ENCODE measurements at regions not wholly inside any gene's neighbourhood (a gene's known extent, or its start where the extent isn't known, plus 50 kb on each side); places are given as distances from the start of the nearest gene placed in this dataset.
A peak's percentile ranks its signal among the peaks of the same experiment; 100 is the strongest.

DNA sequence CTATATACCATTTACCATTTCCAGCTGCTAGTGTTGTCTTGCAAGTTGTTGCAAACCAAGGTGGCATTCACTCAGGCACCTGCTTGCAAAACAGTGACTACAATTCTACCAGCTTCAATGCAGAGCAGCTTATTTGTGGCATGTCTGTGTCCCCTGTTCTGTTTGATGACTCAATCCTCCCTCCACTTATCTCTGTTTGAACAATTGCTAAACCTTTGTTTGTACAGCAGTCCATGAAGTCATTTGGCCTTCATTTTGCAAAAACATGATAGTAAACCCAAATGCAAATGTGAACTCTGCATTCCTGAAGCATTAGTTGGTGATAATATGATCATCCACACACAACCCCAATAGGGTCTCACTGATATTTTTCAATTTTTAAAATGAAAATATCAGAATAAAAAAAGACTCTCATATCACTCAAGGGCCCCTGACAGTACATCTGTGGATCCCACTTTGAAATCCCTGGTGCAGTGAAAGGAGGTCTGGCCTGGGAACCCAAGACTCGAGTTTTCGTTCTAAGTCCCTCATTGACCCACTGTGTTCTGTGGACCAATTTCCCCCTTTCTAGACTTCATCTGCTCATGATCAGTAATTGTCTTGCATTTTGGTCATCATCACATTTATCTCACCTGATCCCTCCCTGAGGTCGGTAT lies 425.4 kb downstream of the RPS24 start:
- Mint-ChIP-seq H3K27ac (ENCODE audit: low read depth, unreplicated experiment) (no peak overlapping the region), H3K9me3 (ENCODE audit: unreplicated experiment) (no peaks in the 10 kb centered on the region), H3K4me3 (ENCODE audit: unreplicated experiment) (no peak overlapping the region), H3K27me3 (ENCODE audit: insufficient read depth, unreplicated experiment) (peaks cover 53% of the 10 kb centered on the region), H3K36me3 (ENCODE audit: insufficient read depth, unreplicated experiment) (no peaks in the 10 kb centered on the region), H3K4me1 (ENCODE audit: insufficient read depth, unreplicated experiment) (no peaks in the 10 kb centered on the region)
- no TSS peak for BruUV-seq (replicated peaks)
- intact Hi-C loops (cut with micrococcal nuclease), result no loop called here
- ChIA-PET CTCF (interaction anchor here (0.6 to 0.7 kb wide), 3 partner anchors 23 to 595 kb away, joined by 3 to 4 read pairs (median 4); no protein-coding TSS in a partner anchor), POLR2A (interaction anchor here (0.8 kb wide), 1 partner anchor 570 kb away, joined by 4 read pairs; no protein-coding TSS in a partner anchor)
- DNase-seq (ENCODE audit: unreplicated experiment), result peak; percentile 16
- TF ChIP-seq, protein P1, sequence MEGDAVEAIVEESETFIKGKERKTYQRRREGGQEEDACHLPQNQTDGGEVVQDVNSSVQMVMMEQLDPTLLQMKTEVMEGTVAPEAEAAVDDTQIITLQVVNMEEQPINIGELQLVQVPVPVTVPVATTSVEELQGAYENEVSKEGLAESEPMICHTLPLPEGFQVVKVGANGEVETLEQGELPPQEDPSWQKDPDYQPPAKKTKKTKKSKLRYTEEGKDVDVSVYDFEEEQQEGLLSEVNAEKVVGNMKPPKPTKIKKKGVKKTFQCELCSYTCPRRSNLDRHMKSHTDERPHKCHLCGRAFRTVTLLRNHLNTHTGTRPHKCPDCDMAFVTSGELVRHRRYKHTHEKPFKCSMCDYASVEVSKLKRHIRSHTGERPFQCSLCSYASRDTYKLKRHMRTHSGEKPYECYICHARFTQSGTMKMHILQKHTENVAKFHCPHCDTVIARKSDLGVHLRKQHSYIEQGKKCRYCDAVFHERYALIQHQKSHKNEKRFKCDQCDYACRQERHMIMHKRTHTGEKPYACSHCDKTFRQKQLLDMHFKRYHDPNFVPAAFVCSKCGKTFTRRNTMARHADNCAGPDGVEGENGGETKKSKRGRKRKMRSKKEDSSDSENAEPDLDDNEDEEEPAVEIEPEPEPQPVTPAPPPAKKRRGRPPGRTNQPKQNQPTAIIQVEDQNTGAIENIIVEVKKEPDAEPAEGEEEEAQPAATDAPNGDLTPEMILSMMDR (IDR thresholded peaks at IDR 0.05; ENCODE audit: unreplicated experiment), result no peak

DNA sequence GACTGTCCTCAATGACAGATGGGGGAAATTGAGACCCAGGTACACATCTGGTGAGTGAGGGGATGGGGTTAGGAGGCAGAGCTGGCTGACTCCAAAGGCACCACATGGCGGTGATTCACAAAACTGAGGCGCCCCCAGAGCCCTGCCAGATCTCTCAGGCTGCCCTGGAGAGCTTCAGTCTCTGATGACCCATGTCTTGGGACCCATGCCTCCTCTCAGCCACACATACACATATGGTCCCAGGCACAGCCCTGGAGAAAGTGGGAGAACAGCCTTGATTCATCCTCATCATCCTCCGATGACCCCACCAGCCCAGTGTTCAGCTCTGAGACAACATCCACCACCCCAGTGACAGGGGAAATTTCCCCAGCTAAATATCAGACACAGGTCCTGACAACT lies 426.0 kb downstream of the RPS24 start:
- H3K27ac Mint-ChIP-seq (ENCODE audit: low read depth, unreplicated experiment), result no peak overlapping the region
- BruUV-seq (replicated peaks), result no TSS peak
- TF ChIP-seq, protein P1 (IDR thresholded peaks at IDR 0.05; ENCODE audit: unreplicated experiment), result no peak
- DNase-seq (ENCODE audit: unreplicated experiment), result no peak
- no peak overlapping the region for H3K4me3 Mint-ChIP-seq (ENCODE audit: unreplicated experiment)
- H3K36me3 Mint-ChIP-seq (ENCODE audit: insufficient read depth, unreplicated experiment), result no peaks in the 10 kb centered on the region
- intact Hi-C loops (cut with micrococcal nuclease), result no loop called here
- ChIA-PET POLR2A (no interaction called here), CTCF (no interaction called here)
- H3K27me3 Mint-ChIP-seq (ENCODE audit: insufficient read depth, unreplicated experiment), result peaks cover 53% of the 10 kb centered on the region
- no peaks in the 10 kb centered on the region for H3K9me3 Mint-ChIP-seq (ENCODE audit: unreplicated experiment)
- H3K4me1 Mint-ChIP-seq (ENCODE audit: insufficient read depth, unreplicated experiment), result no peaks in the 10 kb centered on the region

DNA sequence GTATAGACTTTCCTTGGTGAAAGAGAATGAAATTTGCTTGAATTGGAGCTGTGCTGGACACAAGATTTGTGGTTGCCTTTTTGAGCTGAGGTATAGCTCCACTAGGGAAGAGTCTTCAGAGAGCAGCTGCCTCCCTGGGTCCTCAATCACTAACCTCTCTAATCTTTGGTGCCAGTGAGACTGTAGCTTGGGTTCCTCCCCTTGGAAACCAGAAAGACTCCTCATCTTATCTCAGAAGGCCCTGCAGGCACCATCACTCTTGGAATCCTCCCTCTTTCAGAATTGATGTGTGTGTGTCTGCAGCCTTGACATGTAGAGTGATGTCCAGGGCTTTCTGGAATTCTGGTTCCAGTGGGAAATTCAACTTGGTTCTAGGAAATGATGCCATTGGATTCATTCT lies 426.5 kb downstream of the RPS24 start:
- Mint-ChIP-seq H3K27ac (ENCODE audit: low read depth, unreplicated experiment) (no peak overlapping the region), H3K27me3 (ENCODE audit: insufficient read depth, unreplicated experiment) (peaks cover 50% of the 10 kb centered on the region), H3K9me3 (ENCODE audit: unreplicated experiment) (no peaks in the 10 kb centered on the region), H3K4me1 (ENCODE audit: insufficient read depth, unreplicated experiment) (no peaks in the 10 kb centered on the region), H3K36me3 (ENCODE audit: insufficient read depth, unreplicated experiment) (no peaks in the 10 kb centered on the region), H3K4me3 (ENCODE audit: unreplicated experiment) (no peak overlapping the region)
- DNase-seq (ENCODE audit: unreplicated experiment), result no peak
- TF ChIP-seq, protein P1 (IDR thresholded peaks at IDR 0.05; ENCODE audit: unreplicated experiment), result no peak
- intact Hi-C loops (cut with micrococcal nuclease), result no loop called here
- CTCF ChIA-PET, result no interaction called here
- POLR2A ChIA-PET, result no interaction called here
- no TSS peak for BruUV-seq (replicated peaks)

DNA sequence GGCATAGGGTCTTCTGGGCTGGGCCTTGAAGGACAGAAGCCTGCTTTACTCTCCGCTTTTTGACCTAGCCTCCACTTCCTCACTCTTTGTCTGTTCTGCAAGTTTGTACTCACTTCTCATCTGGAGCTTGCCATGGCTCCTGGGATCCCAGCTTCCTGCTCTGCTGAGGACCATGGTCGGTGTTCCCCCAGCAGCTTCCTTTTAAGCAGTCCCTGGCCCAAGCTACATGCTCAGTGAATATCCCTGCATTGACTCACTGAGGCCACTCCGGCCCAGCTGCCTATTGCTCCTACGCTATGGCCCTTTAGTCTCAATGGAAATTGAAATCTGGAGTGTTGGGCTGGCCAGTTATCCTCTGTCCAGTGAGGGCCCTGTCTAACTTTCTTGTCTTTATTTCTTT lies 427.7 kb downstream of the RPS24 start:
- no peaks in the 10 kb centered on the region for H3K36me3 Mint-ChIP-seq (ENCODE audit: insufficient read depth, unreplicated experiment)
- TF ChIP-seq, protein P1 (IDR thresholded peaks at IDR 0.05; ENCODE audit: unreplicated experiment), result no peak
- intact Hi-C loops (cut with micrococcal nuclease), result no loop called here
- CTCF ChIA-PET, result interaction anchor here (0.7 kb wide), 1 partner anchor 74 kb away, joined by 3 read pairs; no protein-coding TSS in a partner anchor
- POLR2A ChIA-PET, result no interaction called here
- H3K9me3 Mint-ChIP-seq (ENCODE audit: unreplicated experiment), result no peaks in the 10 kb centered on the region
- no peak overlapping the region for H3K27ac Mint-ChIP-seq (ENCODE audit: low read depth, unreplicated experiment)
- no peaks in the 10 kb centered on the region for H3K4me1 Mint-ChIP-seq (ENCODE audit: insufficient read depth, unreplicated experiment)
- no peak overlapping the region for H3K4me3 Mint-ChIP-seq (ENCODE audit: unreplicated experiment)
- BruUV-seq (replicated peaks), result no TSS peak
- DNase-seq (ENCODE audit: unreplicated experiment), result no peak
- peaks cover 39% of the 10 kb centered on the region for H3K27me3 Mint-ChIP-seq (ENCODE audit: insufficient read depth, unreplicated experiment)

All from MCF 10A (cell line).